NB4 (cell line): ENCODE measurements at regions not wholly inside any gene's neighbourhood (a gene's known extent, or its start where the extent isn't known, plus 50 kb on each side); places are given as distances from the start of the nearest gene placed in this dataset.
A peak's percentile ranks its signal among the peaks of the same experiment; 100 is the strongest.

Experiments
- DNase-seq: peaks from one replicate; pipeline ENCODE4 v3.0.0; 2010; ENCODE audit warnings: low read depth
- H3K4me3 ChIP-seq: one replicate; pipeline ENCODE4 v1.5.1; 2011; ENCODE audit warnings: mild to moderate bottlenecking, low read depth, low read length, moderate library complexity
- MYC ChIP-seq: IDR thresholded peaks from 2 replicates; pipeline ENCODE4 v1.6.1; 2011; ENCODE audit warnings: low read depth, low read length
- POLR2A ChIP-seq: IDR thresholded peaks from 2 replicates; pipeline ENCODE4 v1.6.1; 2011; ENCODE audit warnings: mild to moderate bottlenecking; ENCODE audit not compliant: insufficient read length; ENCODE audit errors: extremely low read depth
- TF ChIP-seq, protein P1 (sequence below): IDR thresholded peaks from 2 replicates; pipeline ENCODE4 v1.6.1; 2011; ENCODE audit warnings: low read depth, low read length
- TF ChIP-seq, protein P2 (sequence below): IDR thresholded peaks from one replicate; pipeline ENCODE4 v1.5.1; 2012; ENCODE audit warnings: low read depth, low read length

DNA sequence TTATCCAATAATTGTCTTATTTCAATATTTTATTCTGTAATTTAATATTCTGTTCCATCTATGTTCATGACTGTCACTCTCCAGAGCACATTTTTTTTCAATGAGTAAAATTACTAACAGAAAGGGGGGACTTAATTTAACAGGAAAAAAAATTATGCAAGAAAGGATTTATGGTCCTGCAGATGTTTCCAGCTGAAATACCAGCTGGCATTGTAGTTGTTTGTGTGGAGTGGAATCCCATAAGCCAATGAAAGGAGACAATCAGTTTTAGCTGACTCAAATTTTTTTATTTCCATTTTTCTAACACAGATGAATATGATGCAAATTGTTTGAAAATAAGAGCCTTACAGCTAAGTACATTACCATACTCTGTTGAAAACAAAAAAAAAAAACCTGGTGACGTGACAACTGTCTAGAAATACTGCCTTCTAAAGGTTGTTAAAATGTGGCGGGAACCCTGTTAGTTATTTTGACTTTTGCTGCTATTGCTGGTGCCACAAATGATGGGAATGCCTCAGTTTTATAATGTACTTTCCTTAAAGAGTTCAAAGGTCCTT is 389.1 kb downstream of the ETS1 start:
- H3K4me3 ChIP-seq = no peak overlapping the region
- no peak for DNase-seq
- TF ChIP-seq MYC = no peak
- TF ChIP-seq, protein P1, sequence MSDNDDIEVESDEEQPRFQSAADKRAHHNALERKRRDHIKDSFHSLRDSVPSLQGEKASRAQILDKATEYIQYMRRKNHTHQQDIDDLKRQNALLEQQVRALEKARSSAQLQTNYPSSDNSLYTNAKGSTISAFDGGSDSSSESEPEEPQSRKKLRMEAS = no peak
- TF ChIP-seq, protein P2, sequence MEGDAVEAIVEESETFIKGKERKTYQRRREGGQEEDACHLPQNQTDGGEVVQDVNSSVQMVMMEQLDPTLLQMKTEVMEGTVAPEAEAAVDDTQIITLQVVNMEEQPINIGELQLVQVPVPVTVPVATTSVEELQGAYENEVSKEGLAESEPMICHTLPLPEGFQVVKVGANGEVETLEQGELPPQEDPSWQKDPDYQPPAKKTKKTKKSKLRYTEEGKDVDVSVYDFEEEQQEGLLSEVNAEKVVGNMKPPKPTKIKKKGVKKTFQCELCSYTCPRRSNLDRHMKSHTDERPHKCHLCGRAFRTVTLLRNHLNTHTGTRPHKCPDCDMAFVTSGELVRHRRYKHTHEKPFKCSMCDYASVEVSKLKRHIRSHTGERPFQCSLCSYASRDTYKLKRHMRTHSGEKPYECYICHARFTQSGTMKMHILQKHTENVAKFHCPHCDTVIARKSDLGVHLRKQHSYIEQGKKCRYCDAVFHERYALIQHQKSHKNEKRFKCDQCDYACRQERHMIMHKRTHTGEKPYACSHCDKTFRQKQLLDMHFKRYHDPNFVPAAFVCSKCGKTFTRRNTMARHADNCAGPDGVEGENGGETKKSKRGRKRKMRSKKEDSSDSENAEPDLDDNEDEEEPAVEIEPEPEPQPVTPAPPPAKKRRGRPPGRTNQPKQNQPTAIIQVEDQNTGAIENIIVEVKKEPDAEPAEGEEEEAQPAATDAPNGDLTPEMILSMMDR = no peak
- TF ChIP-seq POLR2A = no peak

DNA sequence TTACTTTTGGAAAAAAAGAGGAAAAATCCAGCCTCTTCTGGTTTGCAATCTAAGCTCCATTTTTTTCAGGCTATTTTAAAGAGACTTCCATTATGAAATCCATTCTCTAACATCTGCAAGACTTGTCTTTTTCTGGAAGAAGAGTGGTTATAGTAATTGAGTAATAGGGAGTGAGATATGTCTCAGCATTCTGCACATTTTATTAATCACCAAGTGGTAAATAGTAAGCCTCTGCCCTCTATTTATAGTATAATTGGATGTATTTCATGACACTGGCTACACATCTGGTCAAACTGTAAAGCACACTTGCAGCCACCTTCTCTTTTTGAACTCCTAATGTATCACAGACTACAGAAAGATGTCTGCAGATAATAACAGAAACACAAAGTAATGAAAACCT is 391.1 kb downstream of the ETS1 start:
- DNase-seq = no peak
- no peak overlapping the region for H3K4me3 ChIP-seq
- TF ChIP-seq, protein P2 = no peak
- TF ChIP-seq, protein P1 = no peak
- TF ChIP-seq POLR2A (no peak), MYC (no peak)

DNA sequence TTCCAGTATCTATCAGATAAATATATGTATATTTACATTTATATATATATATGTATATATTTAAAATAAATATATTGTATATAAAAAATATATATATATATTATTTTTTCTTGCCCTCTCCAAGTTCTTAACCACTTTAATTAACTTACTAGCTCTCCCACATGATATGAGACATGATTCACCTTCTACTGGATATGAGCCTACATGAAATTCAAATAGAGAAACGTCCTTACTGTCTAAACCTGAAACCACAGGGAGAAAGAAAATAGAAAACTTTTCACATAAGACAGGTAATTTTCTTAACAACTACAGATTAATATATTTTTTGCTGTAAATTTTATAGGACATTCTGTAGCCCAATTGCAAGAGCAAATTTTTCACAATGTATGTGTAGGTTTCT is 391.6 kb downstream of the ETS1 start:
- no peak overlapping the region for H3K4me3 ChIP-seq
- TF ChIP-seq, protein P1 = no peak
- TF ChIP-seq MYC = no peak
- TF ChIP-seq POLR2A = no peak
- TF ChIP-seq, protein P2 = no peak
- no peak for DNase-seq

DNA sequence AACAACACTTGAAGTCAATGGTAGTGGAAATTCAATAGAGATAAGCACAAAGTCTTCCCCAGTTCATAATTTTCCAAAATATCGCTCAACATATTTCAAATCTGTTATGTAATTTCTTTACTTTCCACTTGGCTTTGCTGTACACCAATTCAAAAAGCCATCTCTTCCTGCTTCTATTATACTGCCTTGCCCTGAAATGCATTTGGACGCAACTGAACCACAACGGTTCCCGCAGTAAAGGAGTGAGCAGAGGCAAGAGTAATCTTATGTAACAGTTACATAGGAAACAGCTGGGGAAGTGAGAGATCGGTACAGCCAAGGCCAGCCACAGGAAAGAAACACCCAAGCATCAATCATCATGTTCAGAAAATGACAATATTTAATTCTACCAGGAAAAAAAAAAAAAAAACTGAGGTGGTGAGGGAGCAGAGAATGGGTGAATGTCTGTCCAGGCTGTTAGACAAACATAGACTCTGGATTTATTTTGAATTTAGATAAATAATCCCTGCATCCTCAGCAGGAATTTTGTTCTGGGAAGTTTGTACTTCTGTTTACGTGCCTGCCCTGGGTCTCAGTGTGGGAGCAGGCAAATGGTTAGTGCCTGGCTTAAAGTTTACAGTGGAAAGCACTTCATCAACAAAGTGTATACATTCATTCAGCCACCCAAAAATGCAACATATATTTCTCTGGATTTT is 392.2 kb downstream of the ETS1 start:
- TF ChIP-seq POLR2A (no peak), MYC (peak; percentile 59; the same call in 1 of the 2 replicates)
- TF ChIP-seq, protein P1 = peak; percentile 49; the same call in 1 of the 2 replicates
- no peak overlapping the region for H3K4me3 ChIP-seq
- peak; percentile 77 for DNase-seq

DNA sequence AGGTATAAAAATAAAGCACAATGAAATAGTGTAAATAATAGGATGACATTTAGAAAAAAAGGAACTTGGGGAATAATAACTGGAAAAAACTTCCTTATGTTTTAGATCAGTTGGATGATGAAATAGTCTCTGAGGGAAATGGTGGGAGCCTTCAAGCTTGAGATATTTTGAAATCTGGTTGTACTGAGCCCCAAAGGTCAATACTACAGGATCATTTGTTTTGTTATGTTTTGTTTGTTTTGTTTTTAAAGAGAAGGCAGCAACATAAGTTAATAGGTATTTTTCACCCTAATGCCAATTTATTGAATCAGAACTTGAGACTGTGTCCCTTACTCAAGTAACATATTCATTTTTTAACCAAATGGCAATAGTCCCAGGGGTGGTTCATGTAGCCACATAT is 393.1 kb downstream of the ETS1 start:
- TF ChIP-seq, protein P1 = no peak
- no peak overlapping the region for H3K4me3 ChIP-seq
- DNase-seq = no peak

DNA sequence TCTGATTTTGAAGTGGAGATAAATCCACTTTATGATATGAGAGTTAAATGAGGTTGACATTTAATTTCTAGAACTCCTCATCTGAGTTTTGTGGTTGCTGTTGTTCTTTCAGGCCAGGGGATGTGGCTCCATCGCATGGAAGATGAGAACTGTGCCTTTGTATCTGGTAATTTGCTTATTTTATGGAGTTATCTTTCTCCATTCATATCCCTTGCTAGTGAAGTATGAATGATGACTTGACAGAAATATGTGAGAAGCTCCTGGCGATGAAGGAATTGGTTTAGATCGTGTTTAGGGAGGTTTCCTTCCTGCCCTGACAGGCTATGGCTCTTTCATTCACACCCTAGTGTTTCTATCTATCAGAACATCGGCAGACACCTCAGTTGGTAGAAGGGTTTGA is 393.7 kb downstream of the ETS1 start:
- no peak for DNase-seq
- no peak overlapping the region for H3K4me3 ChIP-seq
- TF ChIP-seq MYC = no peak
- TF ChIP-seq, protein P1 = no peak
- TF ChIP-seq, protein P2 = no peak
- no peak for TF ChIP-seq POLR2A
